Suprapubic skin (tissue), 4 donors: ENCODE measurements at regions not wholly inside any gene's neighbourhood (a gene's known extent, or its start where the extent isn't known, plus 50 kb on each side); places are given as distances from the start of the nearest gene placed in this dataset.

Experiments used
- DNase-seq, 2 donors: peaks; one replicate each; pipeline ENCODE4 v3.0.0-alpha.2; 2019; ENCODE audit warnings: low spot score in 2 of 2
- H3K27ac ChIP-seq: fragments of 200-600 bp; sonication (generic); one replicate; pipeline ENCODE4 v1.5.1; 2019
- H3K27me3 ChIP-seq: fragments of 200-600 bp; sonication (generic); one replicate; pipeline ENCODE4 v1.5.1; 2019
- H3K36me3 ChIP-seq: fragments of 200-600 bp; sonication (generic); one replicate; pipeline ENCODE4 v1.5.1; 2019
- H3K4me1 ChIP-seq: fragments of 200-600 bp; sonication (generic); one replicate; pipeline ENCODE4 v1.5.1; 2019
- H3K4me3 ChIP-seq: fragments of 200-600 bp; sonication (generic); one replicate; pipeline ENCODE4 v1.5.1; 2019; ENCODE audit warnings: mild to moderate bottlenecking
- H3K9me3 ChIP-seq: fragments of 200-600 bp; sonication (generic); one replicate; pipeline ENCODE4 v1.5.1; 2019
- EP300 ChIP-seq: sonication (generic); formaldehyde crosslinking; IDR thresholded peaks from one replicate; pipeline ENCODE4 v1.6.1; 2017; ENCODE audit warnings: antibody characterized with exemption
- POLR2A ChIP-seq, 2 donors: fragments of 450-650 bp; IDR thresholded peaks; one replicate each; pipeline ENCODE4 v1.6.1; 2017; ENCODE audit warnings: antibody characterized with exemption in 2 of 2, mild to moderate bottlenecking in 2 of 2, moderate library complexity in 2 of 2
- POLR2AphosphoS5 ChIP-seq, 3 donors: sonication (generic); formaldehyde crosslinking; IDR thresholded peaks; one replicate each; pipeline ENCODE4 v1.6.1; 2017; ENCODE audit warnings: antibody characterized with exemption in 3 of 3
- WGBS: methylation state at CpG from one replicate; pipeline ENCODE4 v1.1.5; 2018; 5-methylcytosine and 5-hydroxymethylcytosine counted together
- TF ChIP-seq, protein P1 (sequence below), 2 donors: fragments of 200-600 bp in 1 of 2; fragments of 450-650 bp in 1 of 2; sonication (generic) in 1 of 2; IDR thresholded peaks; one replicate each; pipeline ENCODE4 v1.5.1; 2016 to 2019; ENCODE audit warnings: antibody characterized with exemption in 2 of 2, mild to moderate bottlenecking in 1 of 2, moderate library complexity in 1 of 2

DNA sequence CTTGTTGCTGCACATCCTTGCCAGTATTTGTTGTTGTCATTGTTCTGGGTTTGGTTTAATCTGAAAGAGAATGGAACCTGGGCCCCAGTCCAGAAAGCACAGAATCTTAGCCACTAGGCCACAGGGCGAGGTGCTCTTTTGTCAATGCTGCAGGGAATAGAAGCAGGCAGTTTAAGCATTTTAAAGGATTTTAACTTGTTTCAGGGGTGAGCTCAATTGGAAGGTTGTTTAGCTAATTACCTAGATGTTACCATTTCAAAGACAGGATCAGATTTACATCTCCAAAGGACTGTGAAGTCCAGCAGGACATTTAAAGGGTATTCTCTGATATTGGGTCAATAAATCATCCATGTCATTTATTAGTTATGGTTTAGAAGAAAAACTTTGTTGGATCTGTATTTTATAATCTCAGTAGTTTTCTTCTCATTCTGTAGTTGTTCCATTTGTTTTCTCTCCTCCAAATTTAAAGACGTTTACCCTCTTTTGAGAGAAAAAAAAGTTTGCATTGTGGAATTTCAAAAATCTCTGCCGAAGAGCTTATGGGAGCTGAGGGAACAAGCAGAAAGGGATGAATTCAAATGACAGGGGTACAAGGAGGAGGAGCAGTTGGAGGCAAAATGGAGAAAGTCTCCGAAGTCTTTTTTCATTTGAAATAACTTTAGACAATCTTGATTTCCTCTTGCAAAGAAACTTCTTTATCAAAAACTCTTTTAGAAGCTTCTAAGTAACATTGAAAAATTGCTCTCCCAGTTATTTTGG, 57.5 kb upstream of the FAM47C start:
- 30% methylated on average over 4 of the region's 4 CpGs for whole genome bisulfite sequencing

DNA sequence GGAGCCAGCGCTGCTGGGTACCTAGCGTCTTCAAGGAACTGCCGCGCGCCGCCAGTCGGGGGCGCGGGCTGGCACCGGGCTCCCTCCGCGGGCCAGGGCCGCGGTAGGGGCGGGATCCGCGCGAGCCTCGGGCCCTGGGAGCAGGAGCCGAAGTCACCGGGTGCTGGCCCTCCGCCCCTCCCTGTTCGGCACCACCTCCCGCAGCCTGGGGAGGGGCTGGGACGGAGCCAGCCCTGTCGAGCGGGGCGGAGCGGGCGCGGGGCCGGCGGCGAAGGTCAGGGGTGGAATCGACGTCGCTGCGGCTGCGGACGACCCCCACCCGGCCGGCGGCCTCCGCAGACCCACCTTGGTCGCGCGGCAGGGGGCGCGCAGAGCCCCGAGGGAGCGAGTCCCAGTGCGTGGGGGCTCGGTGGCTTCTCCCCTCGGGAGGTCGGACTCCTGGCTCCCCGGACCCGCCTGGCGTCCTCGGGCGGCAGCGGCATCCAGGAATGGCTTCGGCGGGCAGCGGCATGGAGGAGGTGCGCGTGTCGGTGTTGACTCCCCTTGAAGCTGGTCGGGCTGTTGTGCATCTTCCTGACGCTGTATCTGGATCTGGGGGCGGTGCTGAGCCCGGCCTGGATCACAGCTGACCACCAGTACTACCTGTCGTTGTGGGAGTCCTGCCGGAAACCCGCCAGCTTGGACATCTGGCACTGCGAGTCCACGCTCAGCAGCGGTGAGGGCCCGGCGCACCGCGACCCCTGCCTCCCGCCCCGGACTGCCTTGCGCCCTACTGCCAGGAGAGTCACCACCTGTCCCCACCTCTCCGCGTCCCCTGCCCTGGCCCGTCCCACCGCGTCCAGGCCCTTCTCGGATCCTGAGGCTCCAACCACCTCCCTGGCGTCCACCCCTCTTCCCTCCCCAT, 50.5 kb upstream of the FAM47C start:
- H3K9me3 ChIP-seq = no peaks in the 10 kb centered on the region
- peak overlapping the region; percentile 44 for H3K4me3 ChIP-seq
- no peak for DNase-seq
- H3K27ac ChIP-seq = no peak overlapping the region
- 31% methylated on average over 18 of the region's 91 CpGs for WGBS
- peaks cover 23% of the 10 kb centered on the region for H3K27me3 ChIP-seq
- no peaks in the 10 kb centered on the region for H3K4me1 ChIP-seq
- no peak for TF ChIP-seq POLR2A (IDR thresholded peaks at IDR 0.05)
- no peak for TF ChIP-seq EP300
- TF ChIP-seq, protein P1, sequence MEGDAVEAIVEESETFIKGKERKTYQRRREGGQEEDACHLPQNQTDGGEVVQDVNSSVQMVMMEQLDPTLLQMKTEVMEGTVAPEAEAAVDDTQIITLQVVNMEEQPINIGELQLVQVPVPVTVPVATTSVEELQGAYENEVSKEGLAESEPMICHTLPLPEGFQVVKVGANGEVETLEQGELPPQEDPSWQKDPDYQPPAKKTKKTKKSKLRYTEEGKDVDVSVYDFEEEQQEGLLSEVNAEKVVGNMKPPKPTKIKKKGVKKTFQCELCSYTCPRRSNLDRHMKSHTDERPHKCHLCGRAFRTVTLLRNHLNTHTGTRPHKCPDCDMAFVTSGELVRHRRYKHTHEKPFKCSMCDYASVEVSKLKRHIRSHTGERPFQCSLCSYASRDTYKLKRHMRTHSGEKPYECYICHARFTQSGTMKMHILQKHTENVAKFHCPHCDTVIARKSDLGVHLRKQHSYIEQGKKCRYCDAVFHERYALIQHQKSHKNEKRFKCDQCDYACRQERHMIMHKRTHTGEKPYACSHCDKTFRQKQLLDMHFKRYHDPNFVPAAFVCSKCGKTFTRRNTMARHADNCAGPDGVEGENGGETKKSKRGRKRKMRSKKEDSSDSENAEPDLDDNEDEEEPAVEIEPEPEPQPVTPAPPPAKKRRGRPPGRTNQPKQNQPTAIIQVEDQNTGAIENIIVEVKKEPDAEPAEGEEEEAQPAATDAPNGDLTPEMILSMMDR (IDR thresholded peaks at IDR 0.05) = no peak
- TF ChIP-seq POLR2AphosphoS5 (IDR thresholded peaks at IDR 0.05) = no peak
- H3K36me3 ChIP-seq = no peaks in the 10 kb centered on the region

More for the DNA sequence above, 57.5 kb upstream of the FAM47C start:
- no peak for TF ChIP-seq EP300
- no peak for TF ChIP-seq POLR2A (IDR thresholded peaks at IDR 0.05)
- TF ChIP-seq, protein P1 (IDR thresholded peaks at IDR 0.05) = no peak
- TF ChIP-seq POLR2AphosphoS5 (IDR thresholded peaks at IDR 0.05) = no peak
- H3K9me3 ChIP-seq = no peaks in the 10 kb centered on the region
- no peak overlapping the region for H3K27ac ChIP-seq
- H3K4me3 ChIP-seq = no peak overlapping the region
- no peaks in the 10 kb centered on the region for H3K36me3 ChIP-seq
- H3K4me1 ChIP-seq = no peaks in the 10 kb centered on the region
- no peak for DNase-seq
- H3K27me3 ChIP-seq = no peaks in the 10 kb centered on the region
